A673 (cell line): ENCODE measurements at regions not wholly inside any gene's neighbourhood (a gene's known extent, or its start where the extent isn't known, plus 50 kb on each side); places are given as distances from the start of the nearest gene placed in this dataset.

Experiments used
- CTCF ChIP-seq: fragments of 300-800, 200-600 bp; sonication (generic); conservative IDR thresholded peaks from 2 replicates; pipeline ENCODE4 v1.5.1; 2017; ENCODE audit warnings: low read depth, mild to moderate bottlenecking, antibody characterized with exemption, low read length, moderate library complexity, mixed read lengths
- EZH2 ChIP-seq: fragments of 200-600 bp; sonication (generic); IDR thresholded peaks from 2 replicates; pipeline ENCODE4 v1.6.1; 2017; ENCODE audit warnings: borderline replicate concordance, low read depth, mild to moderate bottlenecking, mixed read lengths, antibody characterized with exemption, low read length; ENCODE audit not compliant: poor library complexity, severe bottlenecking

- no peak for TF ChIP-seq CTCF
- TF ChIP-seq EZH2 = no peak
These were observed 119.1 kb upstream of the DTNBP1 start for GRCh38 chr6:15781890-15782289.
